Aorta (tissue), 5 donors: ENCODE measurements at regions not wholly inside any gene's neighbourhood (a gene's known extent, or its start where the extent isn't known, plus 50 kb on each side); places are given as distances from the start of the nearest gene placed in this dataset.

Source experiments
- ATAC-seq: fragments of 200-7000 bp; cut with Tn5 transposase; one replicate; pipeline ENCODE4 v1.9.1; 2022; ENCODE audit warnings: moderate library complexity; ENCODE audit not compliant: low FRiP score
- DNase-seq, 2 donors: peaks; one replicate each; pipeline ENCODE4 v3.0.0-alpha.2; 2020
- H3K27ac ChIP-seq, 2 donors: one replicate each; pipeline ENCODE4 v1.5.1; 2013; ENCODE audit warnings: low read length in 2 of 2, mild to moderate bottlenecking in 2 of 2, moderate library complexity in 2 of 2, control low read depth in 1 of 2, inconsistent platforms in 1 of 2, low read depth in 1 of 2
- H3K27me3 ChIP-seq, 2 donors: one replicate each; pipeline ENCODE4 v1.6.1; 2013; ENCODE audit warnings: control low read depth in 1 of 2, low read length in 1 of 2, mild to moderate bottlenecking in 1 of 2, moderate library complexity in 1 of 2; ENCODE audit not compliant: insufficient read depth in 2 of 2, control insufficient read depth in 1 of 2
- H3K36me3 ChIP-seq, 2 donors: one replicate each; pipeline ENCODE4 v1.6.1; 2013; ENCODE audit warnings: control low read depth in 1 of 2, low read length in 1 of 2, mild to moderate bottlenecking in 1 of 2; ENCODE audit not compliant: insufficient read depth in 2 of 2, control insufficient read depth in 1 of 2
- H3K4me1 ChIP-seq, 2 donors: one replicate each; pipeline ENCODE4 v1.6.1; 2013; ENCODE audit warnings: low read length in 2 of 2, control low read depth in 1 of 2, mild to moderate bottlenecking in 1 of 2, moderate library complexity in 1 of 2; ENCODE audit not compliant: insufficient read depth in 2 of 2, control insufficient read depth in 1 of 2
- H3K4me3 ChIP-seq, 2 donors: one replicate each; pipeline ENCODE4 v1.5.1; 2013; ENCODE audit warnings: low read length in 2 of 2, control low read depth in 1 of 2, mild to moderate bottlenecking in 1 of 2
- H3K9me3 ChIP-seq: one replicate; pipeline ENCODE4 v1.6.1; 2013; ENCODE audit warnings: mild to moderate bottlenecking, low read length; ENCODE audit not compliant: control insufficient read depth
- WGBS, 2 donors: extraction: QIAGEN DNeasy Blood & Tissue Kit; methylation state at CpG; one replicate each; pipeline ENCODE4 v1.1.7; 2013; 5-methylcytosine and 5-hydroxymethylcytosine counted together
- intact Hi-C, 2 donors: fragments of 100-400 bp; cut with DNase I; formaldehyde crosslinking; loops; one replicate each; pipeline versions ENCODE4 v1.14.2 to v1.15.0; 2022
- donor health status: healthy with polysubstance abuse.
- donor health status: Bipolar disorder and iron deficiency.
- donor health status: DM: no; HTN: no; CAD: no.
- donor health status: DM: no; HTN: no; CAD: no.
- donor health status: DM: yes; HTN: yes; CAD: no.

GRCh38 chr4:140247237-140247636 lies 93.3 kb upstream of the MAML3 start:
- intact Hi-C loops = no loop called here
- Histone ChIP-seq H3K4me3 (no peak overlapping the region), H3K9me3 (no peaks in the 10 kb centered on the region), H3K36me3 (no peaks in the 10 kb centered on the region), H3K27me3 (no peaks in the 10 kb centered on the region), H3K4me1 (peaks cover 0 to 4% of the 10 kb centered on the region in 2 donors), H3K27ac (no peak overlapping the region)
- ATAC-seq (no peak), DNase-seq (no peak)
- WGBS, 2 donors = 86 to 89% methylated on average over 2 of the region's 2 CpGs

GRCh38 chr4:140246216-140246615 lies 92.2 kb upstream of the MAML3 start:
- intact Hi-C loops = no loop called here
- 91 to 96% methylated on average over 3 of the region's 3 CpGs for WGBS, 2 donors
- ATAC-seq (no peak), DNase-seq (no peak)
- peaks cover 0 to 4% of the 10 kb centered on the region in 2 donors for H3K4me1 ChIP-seq
- H3K27ac ChIP-seq = no peak overlapping the region
- no peak overlapping the region for H3K4me3 ChIP-seq
- no peaks in the 10 kb centered on the region for H3K27me3 ChIP-seq
- no peaks in the 10 kb centered on the region for H3K36me3 ChIP-seq
- no peaks in the 10 kb centered on the region for H3K9me3 ChIP-seq

- H3K4me1 ChIP-seq = peaks cover 0 to 4% of the 10 kb centered on the region in 2 donors
- intact Hi-C loops = no loop called here
- WGBS, 2 donors = 95 to 97% methylated on average over 1 of the region's 1 CpG
- no peak for DNase-seq
- no peaks in the 10 kb centered on the region for H3K9me3 ChIP-seq
- H3K27ac ChIP-seq = no peak overlapping the region
- no peak overlapping the region for H3K4me3 ChIP-seq
- H3K36me3 ChIP-seq = no peaks in the 10 kb centered on the region
- ATAC-seq = no peak
- no peaks in the 10 kb centered on the region for H3K27me3 ChIP-seq
Measured at GRCh38 chr4:140244328-140244727, 90.3 kb upstream of the MAML3 start.

GRCh38 chr4:140243278-140243753 lies 89.3 kb upstream of the MAML3 start:
- intact Hi-C loops = no loop called here
- 17 to 18% methylated on average over 7 of the region's 7 CpGs for whole genome bisulfite sequencing, 2 donors
- Histone ChIP-seq H3K4me1 (no peaks in the 10 kb centered on the region), H3K27me3 (no peaks in the 10 kb centered on the region), H3K9me3 (no peaks in the 10 kb centered on the region), H3K4me3 (no peak overlapping the region), H3K36me3 (no peaks in the 10 kb centered on the region), H3K27ac (no peak overlapping the region)
- DNase-seq (no peak), ATAC-seq (no peak)

GRCh38 chr4:140242357-140243277 lies 88.6 kb upstream of the MAML3 start:
- WGBS, 2 donors = 85 to 89% methylated on average over 8 of the region's 8 CpGs
- ATAC-seq = no peak
- H3K27me3 ChIP-seq = no peaks in the 10 kb centered on the region
- intact Hi-C loops = no loop called here
- H3K9me3 ChIP-seq = no peaks in the 10 kb centered on the region
- H3K4me3 ChIP-seq = no peak overlapping the region
- peak in 1 of 2 donors; percentile 70 for DNase-seq
- peak overlapping the region in 1 of 2 donors; percentile 12 for H3K27ac ChIP-seq
- H3K4me1 ChIP-seq = no peaks in the 10 kb centered on the region
- no peaks in the 10 kb centered on the region for H3K36me3 ChIP-seq

GRCh38 chr4:140240237-140240636 lies 86.3 kb upstream of the MAML3 start:
- 92 to 94% methylated on average over 6 of the region's 6 CpGs for WGBS, 2 donors
- intact Hi-C loops = no loop called here
- Histone ChIP-seq H3K4me3 (no peak overlapping the region), H3K9me3 (no peaks in the 10 kb centered on the region), H3K27ac (no peak overlapping the region), H3K36me3 (no peaks in the 10 kb centered on the region), H3K27me3 (no peaks in the 10 kb centered on the region), H3K4me1 (no peaks in the 10 kb centered on the region)
- ATAC-seq = no peak
- no peak for DNase-seq

- Histone ChIP-seq H3K27ac (no peak overlapping the region), H3K36me3 (no peaks in the 10 kb centered on the region), H3K9me3 (no peaks in the 10 kb centered on the region), H3K4me3 (no peak overlapping the region), H3K27me3 (no peaks in the 10 kb centered on the region), H3K4me1 (no peaks in the 10 kb centered on the region)
- WGBS, 2 donors = 89 to 91% methylated on average over 7 of the region's 7 CpGs
- DNase-seq (no peak), ATAC-seq (no peak)
- intact Hi-C loops = loop anchor here in 1 of 2 donors (5.0 to 10.0 kb wide), 2 partner anchors 55 to 502 kb away; no protein-coding TSS in a partner anchor
Measured at GRCh38 chr4:140239311-140239710, 85.3 kb upstream of the MAML3 start.

GRCh38 chr4:140238351-140239056 lies 84.5 kb upstream of the MAML3 start:
- Histone ChIP-seq H3K4me1 (no peaks in the 10 kb centered on the region), H3K9me3 (no peaks in the 10 kb centered on the region), H3K27me3 (no peaks in the 10 kb centered on the region), H3K36me3 (no peaks in the 10 kb centered on the region), H3K27ac (peak overlapping the region in 1 of 2 donors; percentile 50), H3K4me3 (no peak overlapping the region)
- ATAC-seq (peak; percentile 91), DNase-seq (peak; percentile 94 to 95)
- intact Hi-C loops = loop anchor here in 1 of 2 donors (5.0 to 10.0 kb wide), 2 partner anchors 54 to 501 kb away; no protein-coding TSS in a partner anchor
- WGBS, 2 donors = 35 to 36% methylated on average over 13 of the region's 13 CpGs
